ENCODE measurements at regions not wholly inside any gene's neighbourhood (a gene's known extent, or its start where the extent isn't known, plus 50 kb on each side); places are given as distances from the start of the nearest gene placed in this dataset.

GRCh38 chr1:58929671-58930325, 146.0 kb upstream of the JUN start:
- Mint-ChIP-seq H3K36me3 (ENCODE audit: low read depth) (no peaks in the 10 kb centered on the region), H3K4me3 (no peak overlapping the region), H3K27ac (peak overlapping the region; percentile 17), H3K9me3 (ENCODE audit: insufficient read depth) (no peaks in the 10 kb centered on the region), H3K27me3 (ENCODE audit: low read depth) (no peaks in the 10 kb centered on the region), H3K4me1 (ENCODE audit: low read depth) (peaks cover 58% of the 10 kb centered on the region)
- DNase-seq: peak; percentile 67
- ChIA-PET CTCF (interaction anchor here (1.4 to 1.5 kb wide), 3 partner anchors 11 to 770 kb away, joined by 3 to 5 read pairs (median 3); no protein-coding TSS in a partner anchor), POLR2A (interaction anchor here (1.5 to 2.5 kb wide), 2 partner anchors 12 to 146 kb away, joined by 4 to 12 read pairs; partner anchors contain the start of gene JUN)
- ATAC-seq: peak; percentile 85

DNA sequence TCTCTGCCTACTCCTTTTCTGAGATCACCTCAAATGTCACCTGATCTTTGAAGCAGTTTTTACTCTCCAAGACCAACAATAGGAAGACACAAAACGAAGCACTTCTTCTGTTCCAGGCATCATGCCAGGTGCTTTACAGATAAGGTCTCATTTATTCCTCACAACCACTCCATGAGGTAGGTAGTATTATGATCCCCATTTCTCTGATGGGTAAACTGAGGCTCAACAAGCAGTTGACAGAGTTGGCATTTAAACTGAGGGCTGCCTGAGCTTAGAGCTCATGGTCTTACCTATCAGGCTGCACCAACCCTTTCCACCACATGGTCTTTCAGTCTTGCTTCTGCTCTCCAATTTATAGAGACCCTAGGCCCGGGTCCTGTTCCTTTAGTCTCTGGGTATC, 147.2 kb upstream of the JUN start:
- POLR2A ChIA-PET: interaction anchor here (1.5 kb wide), 1 partner anchor 147 kb away, joined by 4 read pairs; the partner anchor contains the start of gene JUN

GRCh38 chr1:58931756-58932155, 147.9 kb upstream of the JUN start:
- DNase-seq: no peak
- no peak for ATAC-seq
- Mint-ChIP-seq H3K27ac (no peak overlapping the region), H3K36me3 (ENCODE audit: low read depth) (no peaks in the 10 kb centered on the region), H3K4me1 (ENCODE audit: low read depth) (peaks cover 57% of the 10 kb centered on the region), H3K4me3 (no peak overlapping the region), H3K9me3 (ENCODE audit: insufficient read depth) (no peaks in the 10 kb centered on the region), H3K27me3 (ENCODE audit: low read depth) (no peaks in the 10 kb centered on the region)
- POLR2A ChIA-PET: interaction anchor here (0.5 kb wide), 1 partner anchor 18 kb away, joined by 3 read pairs; no protein-coding TSS in a partner anchor
- CTCF ChIA-PET: no interaction called here

More for the DNA sequence above, 147.2 kb upstream of the JUN start:
- ATAC-seq: no peak
- H3K27me3 Mint-ChIP-seq (ENCODE audit: low read depth): no peaks in the 10 kb centered on the region
- H3K9me3 Mint-ChIP-seq (ENCODE audit: insufficient read depth): no peaks in the 10 kb centered on the region
- DNase-seq: no peak
- no peak overlapping the region for H3K27ac Mint-ChIP-seq
- H3K36me3 Mint-ChIP-seq (ENCODE audit: low read depth): no peaks in the 10 kb centered on the region
- CTCF ChIA-PET: interaction anchor here (1.4 kb wide), 1 partner anchor 116 kb away, joined by 3 read pairs; no protein-coding TSS in a partner anchor
- H3K4me3 Mint-ChIP-seq: no peak overlapping the region
- H3K4me1 Mint-ChIP-seq (ENCODE audit: low read depth): peaks cover 58% of the 10 kb centered on the region

- no peak for ATAC-seq
- Mint-ChIP-seq H3K4me1 (ENCODE audit: low read depth) (peaks cover 51% of the 10 kb centered on the region), H3K27ac (peak overlapping the region; percentile 15), H3K9me3 (ENCODE audit: insufficient read depth) (no peaks in the 10 kb centered on the region), H3K27me3 (ENCODE audit: low read depth) (no peaks in the 10 kb centered on the region), H3K4me3 (no peak overlapping the region), H3K36me3 (ENCODE audit: low read depth) (no peaks in the 10 kb centered on the region)
- DNase-seq: no peak
- ChIA-PET POLR2A (interaction anchor here (0.7 kb wide), 1 partner anchor 94 kb away, joined by 3 read pairs; no protein-coding TSS in a partner anchor), CTCF (interaction anchor here (0.6 to 1.4 kb wide), 2 partner anchors 10 to 87 kb away, joined by 3 to 5 read pairs; no protein-coding TSS in a partner anchor)
Measured at GRCh38 chr1:58932859-58933598, 149.2 kb upstream of the JUN start.

DNA sequence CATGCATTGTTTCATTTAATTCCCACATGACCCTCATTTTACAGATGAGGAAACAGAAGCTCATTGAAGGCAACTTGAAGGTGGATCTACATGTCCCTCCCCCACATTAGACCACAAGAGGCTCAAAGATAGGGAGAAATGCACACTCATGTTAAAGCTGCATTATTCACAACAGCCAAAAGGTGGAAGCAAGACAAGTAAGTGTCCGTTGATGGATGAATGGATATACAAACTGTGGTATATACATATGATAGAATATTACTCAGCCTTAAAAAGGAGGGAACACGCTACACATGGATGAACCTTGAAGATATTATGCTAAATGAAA, 149.7 kb upstream of the JUN start:
- no peak for ATAC-seq
- no peaks in the 10 kb centered on the region for H3K9me3 Mint-ChIP-seq (ENCODE audit: insufficient read depth)
- no peak overlapping the region for H3K4me3 Mint-ChIP-seq
- H3K36me3 Mint-ChIP-seq (ENCODE audit: low read depth): no peaks in the 10 kb centered on the region
- H3K27me3 Mint-ChIP-seq (ENCODE audit: low read depth): no peaks in the 10 kb centered on the region
- CTCF ChIA-PET: interaction anchor here (0.6 to 1.4 kb wide), 2 partner anchors 10 to 87 kb away, joined by 3 to 5 read pairs; no protein-coding TSS in a partner anchor
- H3K27ac Mint-ChIP-seq: no peak overlapping the region
- POLR2A ChIA-PET: interaction anchor here (0.7 kb wide), 1 partner anchor 95 kb away, joined by 3 read pairs; no protein-coding TSS in a partner anchor
- peaks cover 47% of the 10 kb centered on the region for H3K4me1 Mint-ChIP-seq (ENCODE audit: low read depth)
- no peak for DNase-seq

DNA sequence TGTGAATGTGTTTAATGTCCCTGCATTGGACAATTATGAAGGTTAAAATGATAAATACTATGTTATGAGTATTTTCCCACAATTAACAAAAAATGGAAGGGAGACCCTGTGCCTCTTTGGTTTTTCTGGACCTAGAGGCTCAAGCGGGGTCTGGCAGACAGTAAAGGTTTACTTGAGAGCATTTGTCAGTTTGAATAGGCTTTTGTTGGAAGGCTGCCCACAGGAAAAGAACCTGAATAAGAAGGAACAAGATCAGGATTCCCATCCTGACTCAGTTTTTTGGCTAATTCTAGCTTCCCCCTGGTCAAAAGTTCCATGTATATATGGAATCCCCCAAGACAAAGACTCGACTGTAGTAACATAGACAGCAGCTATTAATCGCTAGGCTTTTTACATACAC, 150.9 kb upstream of the JUN start:
- Mint-ChIP-seq H3K4me3 (no peak overlapping the region), H3K27ac (no peak overlapping the region), H3K36me3 (ENCODE audit: low read depth) (no peaks in the 10 kb centered on the region), H3K27me3 (ENCODE audit: low read depth) (no peaks in the 10 kb centered on the region), H3K9me3 (ENCODE audit: insufficient read depth) (no peaks in the 10 kb centered on the region), H3K4me1 (ENCODE audit: low read depth) (peaks cover 38% of the 10 kb centered on the region)
- ATAC-seq: no peak
- CTCF ChIA-PET: interaction anchor here (1.0 kb wide), 1 partner anchor 86 kb away, joined by 3 read pairs; no protein-coding TSS in a partner anchor
- no peak for DNase-seq
- POLR2A ChIA-PET: interaction anchor here (0.5 kb wide), 1 partner anchor 74 kb away, joined by 3 read pairs; no protein-coding TSS in a partner anchor

GRCh38 chr1:58936973-58937372, 153.1 kb upstream of the JUN start:
- no peak overlapping the region for H3K4me3 Mint-ChIP-seq
- DNase-seq: no peak
- H3K4me1 Mint-ChIP-seq (ENCODE audit: low read depth): peaks cover 50% of the 10 kb centered on the region
- ChIA-PET POLR2A (interaction anchor here (0.6 to 1.1 kb wide), 3 partner anchors 31 to 154 kb away, joined by 3 to 4 read pairs (median 4); no protein-coding TSS in a partner anchor), CTCF (interaction anchor here (1.0 to 1.6 kb wide), 5 partner anchors 10 to 155 kb away, joined by 3 to 5 read pairs (median 3); no protein-coding TSS in a partner anchor)
- no peaks in the 10 kb centered on the region for H3K36me3 Mint-ChIP-seq (ENCODE audit: low read depth)
- ATAC-seq: no peak
- H3K27ac Mint-ChIP-seq: no peak overlapping the region
- no peaks in the 10 kb centered on the region for H3K9me3 Mint-ChIP-seq (ENCODE audit: insufficient read depth)
- no peaks in the 10 kb centered on the region for H3K27me3 Mint-ChIP-seq (ENCODE audit: low read depth)

GRCh38 chr1:58939146-58939545, 155.3 kb upstream of the JUN start:
- POLR2A ChIA-PET: interaction anchor here (1.9 kb wide), 1 partner anchor 156 kb away, joined by 6 read pairs; the partner anchor contains the start of gene JUN
- Mint-ChIP-seq H3K4me3 (no peak overlapping the region), H3K27ac (no peak overlapping the region), H3K9me3 (ENCODE audit: insufficient read depth) (no peaks in the 10 kb centered on the region), H3K27me3 (ENCODE audit: low read depth) (no peaks in the 10 kb centered on the region), H3K4me1 (ENCODE audit: low read depth) (peaks cover 56% of the 10 kb centered on the region), H3K36me3 (ENCODE audit: low read depth) (peaks cover 7% of the 10 kb centered on the region)
- ATAC-seq (no peak), DNase-seq (no peak)
- CTCF ChIA-PET: interaction anchor here (1.0 to 1.3 kb wide), 3 partner anchors 12 to 107 kb away, joined by 3 read pairs; no protein-coding TSS in a partner anchor

DNA sequence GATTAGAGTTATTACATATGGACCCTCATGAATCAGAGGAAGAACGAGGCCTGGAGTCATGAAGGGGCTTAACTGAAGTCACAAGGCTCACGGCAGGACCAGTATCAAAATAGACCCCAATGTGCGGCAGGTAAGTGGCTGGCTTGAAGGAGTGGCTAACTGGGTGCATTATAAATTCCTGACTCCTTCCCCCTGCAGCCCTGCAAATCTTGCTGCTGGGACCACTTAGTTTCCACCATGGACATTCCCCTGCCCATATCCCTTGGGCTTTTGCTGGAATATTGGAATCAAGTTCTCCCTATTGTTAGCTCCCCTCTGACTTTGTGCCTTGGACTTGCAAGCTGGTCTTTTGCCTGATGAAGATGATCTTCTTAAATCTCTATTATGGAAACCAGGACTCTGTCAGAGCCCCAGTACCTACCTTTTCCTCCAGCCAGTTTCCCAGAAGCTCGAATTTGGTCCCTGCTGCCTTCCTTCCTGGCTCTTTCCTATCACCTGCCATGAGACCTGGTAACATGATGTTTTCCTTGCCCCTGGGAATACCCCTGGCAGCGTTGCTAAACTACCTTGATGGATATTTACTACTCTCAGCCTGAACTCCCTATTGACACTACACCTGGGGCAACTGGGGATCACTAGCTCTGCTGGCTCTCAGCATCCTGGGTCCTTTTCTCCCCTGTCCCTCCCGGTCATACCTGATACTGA, 156.0 kb upstream of the JUN start:
- POLR2A ChIA-PET: interaction anchor here (1.9 kb wide), 1 partner anchor 157 kb away, joined by 6 read pairs; the partner anchor contains the start of gene JUN
- CTCF ChIA-PET: interaction anchor here (1.0 to 1.2 kb wide), 3 partner anchors 36 to 106 kb away, joined by 3 read pairs; no protein-coding TSS in a partner anchor
- Mint-ChIP-seq H3K9me3 (ENCODE audit: insufficient read depth) (no peaks in the 10 kb centered on the region), H3K36me3 (ENCODE audit: low read depth) (peaks cover 13% of the 10 kb centered on the region), H3K4me3 (no peak overlapping the region), H3K27ac (no peak overlapping the region), H3K4me1 (ENCODE audit: low read depth) (peaks cover 61% of the 10 kb centered on the region), H3K27me3 (ENCODE audit: low read depth) (no peaks in the 10 kb centered on the region)
- DNase-seq: no peak
- no peak for ATAC-seq

DNA sequence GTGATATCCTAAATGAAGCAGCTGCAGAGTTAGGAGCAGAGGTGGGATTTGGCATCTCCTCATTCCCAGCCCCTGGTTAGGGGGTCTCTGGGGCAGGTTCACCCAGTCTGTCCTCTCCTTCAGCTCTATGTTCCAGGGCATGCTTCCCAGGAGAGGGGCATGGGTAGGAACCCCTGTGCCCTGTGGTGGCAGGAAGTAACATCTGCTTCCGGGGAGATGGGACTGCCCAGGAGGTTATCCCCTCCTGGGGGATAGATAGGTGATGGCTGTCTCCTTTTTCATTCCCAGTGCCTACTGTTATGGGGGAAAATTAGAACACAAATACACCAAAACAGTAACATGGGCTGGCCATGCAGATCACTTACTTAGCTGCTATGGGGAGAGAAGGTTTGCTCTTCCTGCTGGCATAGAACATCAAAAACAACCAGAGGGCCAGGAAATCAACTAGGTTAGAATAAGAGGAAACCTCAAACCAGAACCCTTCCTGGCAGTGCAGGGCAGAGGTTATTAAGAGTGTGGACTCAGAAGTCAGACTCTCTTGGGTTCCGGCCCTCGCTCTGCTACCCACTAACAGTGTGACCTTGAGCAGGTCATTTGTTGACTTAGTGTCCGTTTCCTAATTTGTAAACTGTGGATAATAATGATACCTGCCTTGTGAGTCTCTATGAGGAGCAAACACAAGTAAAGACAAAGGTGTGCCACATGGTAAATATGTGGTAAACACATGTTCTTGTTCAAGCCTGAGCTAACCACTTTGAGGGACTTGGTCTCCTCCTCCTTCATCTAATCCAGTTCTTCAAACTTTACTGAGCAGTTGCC, 157.8 kb upstream of the JUN start:
- Mint-ChIP-seq H3K9me3 (ENCODE audit: insufficient read depth) (peaks cover 7% of the 10 kb centered on the region), H3K36me3 (ENCODE audit: low read depth) (peaks cover 16% of the 10 kb centered on the region), H3K27me3 (ENCODE audit: low read depth) (no peaks in the 10 kb centered on the region), H3K4me1 (ENCODE audit: low read depth) (peaks cover 71% of the 10 kb centered on the region), H3K27ac (peak overlapping the region; percentile 85), H3K4me3 (peak overlapping the region; percentile 65)
- CTCF ChIA-PET: interaction anchor here (0.7 to 2.6 kb wide), 19 partner anchors 8 to 758 kb away, joined by 3 to 13 read pairs (median 3); partner anchors contain the start of gene JUN
- peak; percentile 73 for DNase-seq
- peak; percentile 87 for ATAC-seq
- POLR2A ChIA-PET: interaction anchor here (0.6 to 2.7 kb wide), 11 partner anchors 9 to 756 kb away, joined by 3 to 12 read pairs (median 4); partner anchors contain the start of gene JUN

Measured in activated CD8-positive, alpha-beta T cell treated with anti-CD3 and anti-CD28 coated beads, Interleukin-2, amount 10 ng/mL, durations not matched to agents 7 days and 5 days (primary cell).